T-helper 17 cell (primary cell): ENCODE measurements at regions not wholly inside any gene's neighbourhood (a gene's known extent, or its start where the extent isn't known, plus 50 kb on each side); places are given as distances from the start of the nearest gene placed in this dataset.

ENCODE experiments used
- ATAC-seq: fragments of 150-1000 bp; cut with Tn5 transposase; 2 replicates; pipeline ENCODE4 v1.10.0; 2021; ENCODE audit warnings: mild to moderate bottlenecking, moderate library complexity
- DNase-seq, 3 donors: peaks; one replicate each; pipeline versions ENCODE4 v3.0.0 to v3.0.0-alpha.2; 2020 to 2021
- H3K9me3 ChIP-seq: one replicate; pipeline ENCODE4 v1.7.0; 2013; ENCODE audit warnings: low read length, mild to moderate bottlenecking; ENCODE audit not compliant: control insufficient read depth, poor library complexity, severe bottlenecking
- H3K27ac Mint-ChIP-seq: one replicate; pipeline ENCODE4 v1.8.0; 2022; ENCODE audit warnings: mild to moderate bottlenecking, moderate library complexity, mixed read lengths
- H3K27me3 Mint-ChIP-seq: one replicate; pipeline ENCODE4 v1.8.0; 2022; ENCODE audit warnings: mixed read lengths
- H3K36me3 Mint-ChIP-seq: one replicate; pipeline ENCODE4 v1.8.0; 2022; ENCODE audit warnings: low read depth, mixed read lengths
- H3K4me1 Mint-ChIP-seq: one replicate; pipeline ENCODE4 v1.8.0; 2022; ENCODE audit warnings: mild to moderate bottlenecking, mixed read lengths
- H3K4me3 Mint-ChIP-seq: one replicate; pipeline ENCODE4 v1.8.0; 2022; ENCODE audit warnings: mild to moderate bottlenecking, moderate library complexity, mixed read lengths

DNA sequence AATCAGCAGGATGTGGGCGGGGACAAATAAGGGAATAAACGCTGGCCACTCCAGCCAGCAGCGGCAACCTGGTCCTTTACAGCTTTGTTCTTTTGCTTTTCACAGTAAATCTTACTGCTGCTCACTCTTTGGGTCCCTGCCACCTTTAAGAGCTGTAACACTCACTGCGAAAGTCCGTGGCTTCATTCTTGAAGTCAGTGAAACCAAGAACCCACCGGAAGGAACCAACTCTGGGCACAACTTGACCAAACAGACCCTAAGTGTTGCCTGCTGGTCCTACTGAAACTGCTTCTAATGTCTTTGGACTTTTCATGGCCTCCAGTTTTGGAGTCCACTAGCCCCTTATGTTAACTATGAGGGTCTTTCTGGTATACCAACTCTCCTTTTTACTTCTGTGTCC is 566.2 kb upstream of the IGFBP7 start:
- Mint-ChIP-seq H3K27me3 (no peaks in the 10 kb centered on the region), H3K4me1 (no peaks in the 10 kb centered on the region), H3K27ac (no peak overlapping the region), H3K4me3 (no peak overlapping the region), H3K36me3 (no peaks in the 10 kb centered on the region)
- no peak for ATAC-seq
- no peak for DNase-seq
- H3K9me3 ChIP-seq: no peaks in the 10 kb centered on the region

DNA sequence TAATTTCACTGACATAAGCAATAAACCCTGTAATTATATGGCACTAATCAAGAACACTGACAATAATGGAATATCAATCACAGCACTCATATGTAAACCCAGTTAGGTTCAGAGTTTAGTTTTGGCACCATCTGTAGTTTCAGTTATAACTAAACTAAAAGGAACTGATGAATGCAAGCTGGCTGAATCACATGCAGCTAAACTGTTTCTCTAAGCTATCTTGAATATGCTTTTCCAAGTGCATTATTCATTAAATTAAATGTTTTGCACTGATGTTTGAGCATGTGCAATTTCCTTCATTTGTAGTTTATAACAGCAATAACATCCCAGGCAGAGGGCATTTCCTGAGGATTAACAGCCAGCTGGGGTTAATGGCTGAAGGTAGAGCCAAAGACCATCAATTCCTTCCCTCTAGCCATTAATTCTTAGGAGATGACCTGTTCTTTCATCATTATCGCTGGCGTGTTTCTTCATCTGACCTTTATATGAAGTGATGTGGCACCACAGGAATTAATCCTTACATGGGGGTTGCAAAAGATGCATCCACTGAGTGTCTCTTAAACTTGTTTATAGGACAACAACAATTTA is 562.8 kb upstream of the IGFBP7 start:
- ATAC-seq: no peak

DNA sequence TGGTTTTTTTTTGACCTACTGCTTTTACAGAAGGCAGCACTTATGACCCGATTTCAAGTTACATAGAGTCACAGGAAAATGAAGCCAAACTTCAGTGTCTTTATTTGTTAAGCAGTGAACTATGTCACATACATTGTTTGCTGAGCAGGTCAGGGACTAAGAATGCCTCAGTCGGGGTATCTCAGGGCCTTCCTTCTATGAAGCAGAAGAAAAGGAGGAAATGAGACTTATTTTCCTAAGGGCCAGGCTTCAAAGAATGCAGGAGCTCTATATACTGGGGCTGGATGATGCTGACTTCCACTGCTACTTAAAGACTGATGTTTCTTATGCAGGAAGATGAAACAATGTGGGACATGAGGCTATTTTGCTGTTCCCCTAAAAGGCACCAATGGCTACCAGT is 558.4 kb upstream of the IGFBP7 start:
- no peak overlapping the region for H3K27ac Mint-ChIP-seq
- H3K4me1 Mint-ChIP-seq: no peaks in the 10 kb centered on the region
- no peaks in the 10 kb centered on the region for H3K36me3 Mint-ChIP-seq
- no peaks in the 10 kb centered on the region for H3K27me3 Mint-ChIP-seq
- no peak overlapping the region for H3K4me3 Mint-ChIP-seq
- H3K9me3 ChIP-seq: no peaks in the 10 kb centered on the region
- DNase-seq (no peak), ATAC-seq (no peak)

More for the DNA sequence above, 562.8 kb upstream of the IGFBP7 start:
- Mint-ChIP-seq H3K36me3 (no peaks in the 10 kb centered on the region), H3K4me3 (no peak overlapping the region), H3K27me3 (no peaks in the 10 kb centered on the region), H3K27ac (no peak overlapping the region), H3K4me1 (no peaks in the 10 kb centered on the region)
- H3K9me3 ChIP-seq: no peaks in the 10 kb centered on the region
- DNase-seq: no peak

DNA sequence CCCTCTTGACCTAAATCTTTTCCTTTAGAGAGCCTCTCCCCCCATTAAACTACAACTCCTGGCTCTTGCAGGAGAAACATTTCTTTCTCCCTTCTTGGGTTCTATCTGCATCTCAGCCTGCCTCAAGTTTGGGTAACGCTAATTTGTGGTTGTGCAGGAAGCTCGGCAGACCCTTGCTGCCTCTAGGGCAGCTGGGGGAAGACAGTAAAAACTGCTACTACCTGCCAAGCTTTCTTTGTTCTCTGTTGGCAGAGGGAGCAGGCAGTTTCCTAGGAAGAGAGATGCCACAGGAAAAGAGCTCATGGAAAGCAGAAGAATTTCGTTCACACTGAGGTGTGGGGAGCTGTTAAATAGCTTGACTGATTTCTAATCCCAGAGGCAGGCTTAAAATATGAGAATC is 555.6 kb upstream of the IGFBP7 start:
- ATAC-seq (no peak), DNase-seq (no peak)
- no peak overlapping the region for H3K4me3 Mint-ChIP-seq
- H3K9me3 ChIP-seq: no peaks in the 10 kb centered on the region
- H3K27me3 Mint-ChIP-seq: no peaks in the 10 kb centered on the region
- H3K4me1 Mint-ChIP-seq: no peaks in the 10 kb centered on the region
- no peaks in the 10 kb centered on the region for H3K36me3 Mint-ChIP-seq
- no peak overlapping the region for H3K27ac Mint-ChIP-seq

DNA sequence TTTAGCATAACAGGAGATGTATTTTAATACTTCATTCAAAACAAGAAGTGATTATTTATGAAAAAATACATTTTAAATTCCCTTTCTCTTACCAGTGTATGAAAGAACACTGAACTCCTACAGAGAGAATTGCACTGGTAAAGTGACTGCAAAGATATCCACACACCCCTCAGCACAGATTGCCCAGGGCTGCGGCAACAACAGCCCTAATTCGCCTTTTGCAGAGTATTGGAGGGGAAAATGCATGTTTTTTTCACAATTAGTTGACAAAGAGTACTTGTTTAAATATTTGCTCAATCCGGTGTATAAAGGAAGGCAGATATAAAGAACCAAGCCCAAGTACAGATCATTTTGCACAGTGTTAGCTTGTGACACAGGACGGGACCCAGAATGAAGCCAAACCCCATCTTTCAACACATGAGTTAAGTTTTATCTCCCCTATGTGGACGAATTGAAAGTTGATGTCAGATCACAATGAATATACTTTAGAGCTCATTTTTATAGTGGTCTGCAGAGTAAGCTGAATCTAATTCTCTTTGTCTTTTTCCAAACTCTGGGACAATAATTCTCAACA is 551.4 kb upstream of the IGFBP7 start:
- no peaks in the 10 kb centered on the region for H3K4me1 Mint-ChIP-seq
- no peaks in the 10 kb centered on the region for H3K9me3 ChIP-seq
- H3K27me3 Mint-ChIP-seq: no peaks in the 10 kb centered on the region
- H3K4me3 Mint-ChIP-seq: no peak overlapping the region
- ATAC-seq (no peak), DNase-seq (no peak)
- no peak overlapping the region for H3K27ac Mint-ChIP-seq
- H3K36me3 Mint-ChIP-seq: no peaks in the 10 kb centered on the region

DNA sequence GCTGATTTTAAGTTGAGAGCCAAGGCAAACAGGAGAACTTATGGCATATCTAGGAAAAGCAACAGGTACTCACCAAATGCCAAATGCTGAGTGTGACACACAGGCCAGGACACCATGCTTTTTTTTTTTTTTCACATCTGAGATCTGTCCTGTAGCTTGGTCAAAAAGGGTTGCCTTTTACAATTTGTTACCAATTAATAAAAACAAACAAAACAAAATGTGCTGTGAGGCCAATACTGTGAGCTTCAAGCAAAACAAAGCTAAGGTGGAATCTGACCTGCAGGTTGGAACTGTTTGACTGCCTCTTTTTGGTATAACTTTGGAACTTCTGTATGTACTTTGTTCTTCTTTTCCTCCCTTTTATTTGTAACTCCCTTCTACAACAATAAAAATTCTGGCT is 548.5 kb upstream of the IGFBP7 start:
- no peak for DNase-seq
- Mint-ChIP-seq H3K4me3 (no peak overlapping the region), H3K27ac (no peak overlapping the region), H3K36me3 (no peaks in the 10 kb centered on the region), H3K27me3 (no peaks in the 10 kb centered on the region), H3K4me1 (no peaks in the 10 kb centered on the region)
- ATAC-seq: no peak
- no peaks in the 10 kb centered on the region for H3K9me3 ChIP-seq

DNA sequence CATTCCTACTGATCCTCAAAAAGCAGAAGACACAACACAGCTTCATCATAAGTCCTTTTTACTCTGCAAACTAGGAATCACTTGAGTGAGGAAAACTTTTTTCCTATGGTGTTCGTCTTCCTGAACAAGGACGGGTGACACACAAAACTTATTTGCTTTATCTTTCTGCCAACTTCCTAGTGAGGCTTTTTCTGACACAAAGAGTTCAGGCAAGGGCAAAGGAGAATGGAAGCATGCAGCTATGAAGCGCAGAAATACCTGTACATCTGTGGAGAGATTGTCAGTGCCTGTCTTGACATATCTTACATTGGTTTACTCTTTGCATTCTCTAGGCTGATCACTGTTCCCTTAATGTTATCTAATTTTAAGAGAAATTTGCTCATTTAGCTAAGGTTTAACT is 548.0 kb upstream of the IGFBP7 start:
- Mint-ChIP-seq H3K36me3 (no peaks in the 10 kb centered on the region), H3K27ac (no peak overlapping the region), H3K27me3 (no peaks in the 10 kb centered on the region), H3K4me3 (no peak overlapping the region), H3K4me1 (no peaks in the 10 kb centered on the region)
- ATAC-seq (no peak), DNase-seq (no peak)
- H3K9me3 ChIP-seq: no peaks in the 10 kb centered on the region

DNA sequence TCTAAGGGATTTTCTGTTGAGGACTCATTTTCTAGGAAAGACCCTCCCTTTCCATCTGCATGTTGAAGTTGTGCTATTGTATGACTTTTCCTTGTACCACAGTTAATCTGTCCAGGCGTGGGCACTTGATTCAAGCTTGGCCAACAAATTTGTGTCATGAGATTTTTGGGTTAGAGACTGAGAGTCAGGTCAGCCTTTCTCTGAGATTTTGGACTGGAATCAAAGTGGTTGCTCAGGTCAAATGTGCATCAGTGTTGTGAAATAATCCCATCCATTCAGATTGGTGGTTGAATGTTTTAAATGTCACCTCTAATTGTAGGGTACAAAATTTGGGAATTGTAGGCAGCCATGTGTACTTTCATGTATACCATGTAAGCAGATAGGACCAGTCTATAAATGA is 545.2 kb upstream of the IGFBP7 start:
- Mint-ChIP-seq H3K4me1 (no peaks in the 10 kb centered on the region), H3K27me3 (no peaks in the 10 kb centered on the region), H3K36me3 (no peaks in the 10 kb centered on the region), H3K27ac (no peak overlapping the region), H3K4me3 (no peak overlapping the region)
- ATAC-seq (no peak), DNase-seq (no peak)
- no peaks in the 10 kb centered on the region for H3K9me3 ChIP-seq

DNA sequence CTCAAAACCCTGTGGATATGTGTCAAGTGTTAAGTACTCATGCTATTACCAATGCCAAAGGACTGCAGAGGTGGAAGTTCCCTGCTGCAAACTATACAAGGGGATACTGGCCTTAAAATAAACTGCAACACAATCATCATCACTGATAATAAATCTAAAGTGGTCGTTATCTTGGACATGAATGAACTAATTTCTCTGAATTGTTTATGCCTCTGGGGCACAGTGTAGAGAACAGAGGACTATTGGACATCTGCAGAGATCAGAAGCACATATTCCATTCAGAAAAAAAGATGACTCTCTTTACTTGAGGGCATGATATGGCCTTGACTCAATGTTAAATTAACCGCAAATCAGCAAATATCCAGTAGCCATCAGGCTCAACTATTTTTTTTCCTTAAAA is 542.6 kb upstream of the IGFBP7 start:
- H3K9me3 ChIP-seq: no peaks in the 10 kb centered on the region
- no peak overlapping the region for H3K27ac Mint-ChIP-seq
- H3K27me3 Mint-ChIP-seq: no peaks in the 10 kb centered on the region
- H3K4me3 Mint-ChIP-seq: no peak overlapping the region
- no peaks in the 10 kb centered on the region for H3K4me1 Mint-ChIP-seq
- H3K36me3 Mint-ChIP-seq: no peaks in the 10 kb centered on the region
- no peak for ATAC-seq
- DNase-seq: no peak

DNA sequence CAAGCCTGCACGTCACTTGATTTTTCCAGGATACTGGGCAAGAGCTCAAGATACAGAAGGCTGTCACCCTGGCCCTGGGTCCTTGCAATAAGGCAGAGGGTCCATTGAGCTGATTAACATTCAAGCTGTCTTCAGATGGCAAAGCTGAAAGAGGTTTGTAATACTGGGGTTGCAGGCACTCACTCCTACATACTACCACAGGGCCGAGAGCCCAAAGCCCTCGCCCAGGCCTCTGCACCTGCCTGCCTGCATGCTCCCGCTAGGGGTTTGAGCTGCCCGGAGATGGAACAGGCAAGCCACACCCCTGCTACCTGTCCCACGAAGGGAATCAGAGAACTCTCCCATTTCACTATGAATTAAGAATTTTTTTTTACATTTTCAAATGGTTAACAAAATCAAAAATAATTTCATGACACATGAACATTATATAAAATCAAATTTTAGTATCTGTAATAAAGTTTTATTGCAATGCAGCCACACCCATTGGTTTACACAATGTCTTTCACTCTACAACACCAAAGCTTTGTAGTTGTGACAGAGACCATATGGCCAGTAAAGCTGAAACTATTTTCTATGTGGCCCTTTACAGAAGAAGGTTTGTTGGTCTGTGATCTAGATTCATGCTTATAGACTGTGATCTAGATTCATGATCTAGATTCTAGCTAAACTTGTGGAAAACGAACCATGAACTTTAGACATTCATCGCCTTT is 530.4 kb upstream of the IGFBP7 start:
- ATAC-seq (no peak), DNase-seq (no peak)
- no peak overlapping the region for H3K4me3 Mint-ChIP-seq
- no peak overlapping the region for H3K27ac Mint-ChIP-seq
- H3K4me1 Mint-ChIP-seq: no peaks in the 10 kb centered on the region
- H3K36me3 Mint-ChIP-seq: no peaks in the 10 kb centered on the region
- H3K9me3 ChIP-seq: no peaks in the 10 kb centered on the region
- no peaks in the 10 kb centered on the region for H3K27me3 Mint-ChIP-seq

DNA sequence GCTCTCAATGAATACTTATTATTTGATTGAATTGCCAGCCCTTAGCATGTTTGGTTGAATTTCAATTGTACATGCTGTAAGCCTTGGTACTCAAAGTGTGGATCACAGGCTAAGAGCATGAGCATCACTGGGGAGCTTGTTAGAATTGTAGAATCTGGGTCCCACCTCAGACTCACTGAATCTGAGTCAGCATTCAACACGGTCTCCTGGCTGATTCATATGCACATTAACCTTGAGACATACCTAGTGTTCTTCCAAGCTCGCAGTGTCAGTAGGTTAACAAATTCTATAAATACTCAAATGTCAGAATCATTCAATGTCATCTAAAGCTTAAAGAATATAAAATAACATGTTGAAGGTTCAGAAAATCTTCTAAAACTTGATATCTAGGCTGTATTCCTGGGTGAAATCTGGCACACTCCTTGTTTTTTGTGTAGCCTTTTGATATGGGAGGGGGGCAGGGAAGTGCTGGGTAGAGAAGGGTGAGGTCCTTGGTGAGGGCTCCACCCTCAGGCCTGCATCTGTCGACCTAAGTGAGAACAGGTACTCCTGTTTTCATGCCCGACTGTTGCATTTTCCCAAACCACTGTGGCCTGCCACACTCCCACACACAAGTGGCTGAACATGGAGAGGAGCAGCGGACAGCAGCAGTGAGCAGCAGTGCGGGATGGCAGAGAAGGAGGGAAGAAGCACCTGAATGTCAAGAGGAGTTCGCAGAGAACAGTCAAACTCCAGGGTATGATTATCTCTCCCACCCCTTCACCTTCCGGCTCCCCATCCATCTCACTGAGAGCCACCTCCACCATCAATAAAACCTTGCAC is 529.6 kb upstream of the IGFBP7 start:
- Mint-ChIP-seq H3K36me3 (no peaks in the 10 kb centered on the region), H3K4me3 (no peak overlapping the region), H3K27me3 (no peaks in the 10 kb centered on the region), H3K27ac (no peak overlapping the region), H3K4me1 (no peaks in the 10 kb centered on the region)
- DNase-seq: no peak
- no peaks in the 10 kb centered on the region for H3K9me3 ChIP-seq
- no peak for ATAC-seq

DNA sequence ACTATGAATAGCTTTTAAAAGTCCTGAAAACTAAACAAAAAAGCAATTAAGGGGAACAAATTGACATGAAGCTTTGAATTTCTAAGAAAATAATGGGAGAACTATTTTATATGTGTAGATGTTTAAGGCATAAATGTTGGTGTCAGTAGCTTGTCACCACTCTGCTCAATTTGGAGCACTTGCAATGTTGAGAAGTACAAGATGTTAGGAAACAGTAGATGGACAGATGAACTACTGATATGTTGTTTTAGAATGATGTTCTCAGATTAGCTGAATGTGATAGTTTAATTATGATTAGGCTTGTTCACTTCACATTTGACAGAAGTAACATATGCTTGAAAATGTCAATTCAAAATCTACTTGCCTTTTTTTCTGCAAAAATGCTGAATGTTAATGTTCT is 525.7 kb upstream of the IGFBP7 start:
- Mint-ChIP-seq H3K4me1 (no peaks in the 10 kb centered on the region), H3K27ac (no peak overlapping the region), H3K36me3 (no peaks in the 10 kb centered on the region), H3K4me3 (no peak overlapping the region), H3K27me3 (no peaks in the 10 kb centered on the region)
- no peak for DNase-seq
- H3K9me3 ChIP-seq: no peaks in the 10 kb centered on the region
- no peak for ATAC-seq

DNA sequence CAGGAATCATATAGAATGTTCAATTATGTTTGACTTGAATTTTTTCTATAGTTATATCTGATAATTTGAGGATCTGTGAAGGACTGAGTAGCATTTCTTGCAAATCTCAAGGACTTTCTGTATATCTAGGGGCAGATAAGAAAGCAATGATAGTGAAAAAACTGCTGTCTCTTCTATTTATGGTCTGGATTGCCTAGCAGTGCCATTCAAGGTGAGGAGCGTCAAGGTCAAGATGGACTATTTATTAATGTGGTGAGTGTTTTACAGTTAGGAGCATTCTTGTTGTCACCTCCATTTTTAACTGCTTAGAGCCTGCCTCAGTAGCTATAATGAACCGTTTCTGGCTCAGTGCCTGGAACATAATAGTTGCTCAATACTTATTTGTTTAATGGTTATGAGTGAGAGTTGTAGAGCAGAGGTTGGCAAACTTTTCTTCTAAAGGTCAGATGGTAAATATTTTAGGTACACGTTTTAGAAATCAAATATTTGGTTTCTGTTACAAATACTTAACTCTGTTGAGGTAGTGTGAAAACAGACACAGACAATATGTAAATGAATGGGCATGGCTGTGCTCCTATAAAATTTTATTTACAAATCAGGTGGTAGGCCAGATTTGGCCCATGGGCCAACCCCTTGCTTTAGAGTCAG is 523.2 kb upstream of the IGFBP7 start:
- no peaks in the 10 kb centered on the region for H3K9me3 ChIP-seq
- no peak for DNase-seq
- no peak for ATAC-seq
- Mint-ChIP-seq H3K4me1 (no peaks in the 10 kb centered on the region), H3K36me3 (no peaks in the 10 kb centered on the region), H3K27ac (no peak overlapping the region), H3K4me3 (no peak overlapping the region), H3K27me3 (no peaks in the 10 kb centered on the region)
